IMR-90 (cell line): ENCODE measurements at regions not wholly inside any gene's neighbourhood (a gene's known extent, or its start where the extent isn't known, plus 50 kb on each side); places are given as distances from the start of the nearest gene placed in this dataset.

Experiments
- ATAC-seq: fragments of 200-7000 bp; cut with Tn5 transposase; 2 replicates; pipeline ENCODE4 v1.9.1; 2020; ENCODE audit warnings: low read depth, mild to moderate bottlenecking, moderate library complexity
- BruUV-seq: library from RNA; stranded (reverse); fragments of 400-500 nt; replicated peaks from 2 replicates; lab custom pipeline; 2021; lab: Mats Ljungman, UMichigan
- CTCF ChIA-PET: fragments of 300-600 bp; formaldehyde crosslinking; extraction: SDS; loops from one replicate; lab custom pipeline; 2021; ENCODE audit warnings: antibody characterized with exemption; lab: Yijun Ruan, JAX
- POLR2A ChIA-PET: fragments of 300-600 bp; sonication (Branson Sonifier 250); formaldehyde crosslinking; loops from one replicate; lab custom pipeline; 2022; ENCODE audit warnings: antibody characterized with exemption; ENCODE audit not compliant: unreplicated experiment; lab: Charles Lee
- DNase-seq: peaks from one replicate; pipeline ENCODE4 v3.0.0; 2013
- H2AFZ ChIP-seq: replicated peaks from 2 replicates; pipeline ENCODE3; 2013; ENCODE audit warnings: low read length, mild to moderate bottlenecking; ENCODE audit not compliant: poor library complexity
- H2AK5ac ChIP-seq: 2 replicates; pipeline ENCODE4 v1.6.1; 2013; ENCODE audit warnings: low read depth, low read length, inconsistent platforms
- H2AK9ac ChIP-seq: replicated peaks from 2 replicates; pipeline ENCODE3; 2013; ENCODE audit warnings: mild to moderate bottlenecking, low read depth, low read length, moderate library complexity; ENCODE audit not compliant: poor library complexity
- H2BK120ac ChIP-seq: 2 replicates; pipeline ENCODE4 v1.6.1; 2013; ENCODE audit warnings: low read depth, low read length, inconsistent platforms
- H2BK15ac ChIP-seq: 3 replicates; pipeline ENCODE4 v1.6.1; 2013; ENCODE audit warnings: low read depth, low read length, inconsistent platforms
- H2BK20ac ChIP-seq: 2 replicates; pipeline ENCODE4 v1.6.1; 2013; ENCODE audit warnings: low read depth, mild to moderate bottlenecking, inconsistent platforms, low read length, moderate library complexity
- H2BK5ac ChIP-seq: 2 replicates; pipeline ENCODE4 v1.6.1; 2013; ENCODE audit warnings: mild to moderate bottlenecking, low read depth, low read length, inconsistent platforms; ENCODE audit not compliant: poor library complexity, severe bottlenecking
- H3K14ac ChIP-seq: replicated peaks from 2 replicates; pipeline ENCODE4 v1.6.1; 2013; ENCODE audit warnings: low read depth, low read length, inconsistent platforms
- H3K18ac ChIP-seq: 2 replicates; pipeline ENCODE4 v1.6.1; 2013; ENCODE audit warnings: low read depth, low read length, control low read depth
- H3K23ac ChIP-seq: 2 replicates; pipeline ENCODE4 v1.6.1; 2013; ENCODE audit warnings: low read depth, low read length, inconsistent platforms
- H3K27ac ChIP-seq: 2 replicates; pipeline ENCODE4 v1.5.1; 2013; ENCODE audit warnings: mild to moderate bottlenecking, control low read depth, low read length; ENCODE audit not compliant: insufficient read depth
- H3K27me3 ChIP-seq: 2 replicates; pipeline ENCODE4 v1.6.1; 2013; ENCODE audit warnings: low read length; ENCODE audit not compliant: control insufficient read depth, insufficient read depth
- H3K36me3 ChIP-seq: 2 replicates; pipeline ENCODE4 v1.6.1; 2013; ENCODE audit warnings: low read length, mixed read lengths; ENCODE audit not compliant: control insufficient read depth, insufficient read depth
- H3K4ac ChIP-seq: 2 replicates; pipeline ENCODE4 v1.6.1; 2013; ENCODE audit warnings: low read depth, low read length, inconsistent platforms
- H3K4me1 ChIP-seq: 2 replicates; pipeline ENCODE4 v1.6.1; 2013; ENCODE audit warnings: low read length, mixed read lengths; ENCODE audit not compliant: control insufficient read depth, insufficient read depth
- H3K4me2 ChIP-seq: 2 replicates; pipeline ENCODE4 v1.6.1; 2013; ENCODE audit warnings: low read depth, mild to moderate bottlenecking, control low read depth, low read length, moderate library complexity
- H3K4me3 ChIP-seq: 2 replicates; pipeline ENCODE4 v1.5.1; 2013; ENCODE audit warnings: low read depth, mild to moderate bottlenecking, control low read depth, low read length, moderate library complexity; ENCODE audit not compliant: insufficient read depth
- H3K56ac ChIP-seq: 2 replicates; pipeline ENCODE4 v1.6.1; 2013; ENCODE audit warnings: low read length, inconsistent platforms; ENCODE audit not compliant: insufficient read depth; ENCODE audit errors: extremely low read depth
- H3K79me1 ChIP-seq, 2 experiments: 2 replicates each; pipeline ENCODE4 v1.6.1; 2013; ENCODE audit warnings: low read length in 2 of 2, inconsistent platforms in 1 of 2, low read depth in 1 of 2
- H3K9ac ChIP-seq: 2 replicates; pipeline ENCODE4 v1.6.1; 2013; ENCODE audit warnings: low read depth, low read length, control low read depth
- H3K9me1 ChIP-seq: 2 replicates; pipeline ENCODE4 v1.6.1; 2013; ENCODE audit warnings: low read length, inconsistent platforms; ENCODE audit not compliant: insufficient read depth
- H3K9me3 ChIP-seq: 2 replicates; pipeline ENCODE4 v1.6.1; 2013; ENCODE audit warnings: low read length; ENCODE audit not compliant: control insufficient read depth, insufficient read depth
- H4K20me1 ChIP-seq: 2 replicates; pipeline ENCODE4 v1.6.1; 2013; ENCODE audit warnings: low read length, inconsistent platforms; ENCODE audit not compliant: insufficient read depth
- H4K5ac ChIP-seq: 2 replicates; pipeline ENCODE4 v1.6.1; 2013; ENCODE audit warnings: mild to moderate bottlenecking, low read depth, low read length, control low read depth
- H4K8ac ChIP-seq, 2 experiments: 2 replicates each; pipeline ENCODE4 v1.6.1; 2013; ENCODE audit warnings: low read depth in 2 of 2, low read length in 2 of 2, control low read depth in 1 of 2, inconsistent platforms in 1 of 2
- H4K91ac ChIP-seq: 2 replicates; pipeline ENCODE4 v1.6.1; 2013; ENCODE audit warnings: low read depth, low read length, inconsistent platforms; ENCODE audit not compliant: insufficient read depth
- CHD1 ChIP-seq: IDR thresholded peaks from 2 replicates; pipeline ENCODE4 v1.6.1; 2012; ENCODE audit warnings: low read depth, low read length, improper control_type of control experiment
- MAFK ChIP-seq: IDR thresholded peaks from 2 replicates; pipeline ENCODE4 v1.6.1; 2012; ENCODE audit warnings: low read depth, low read length, improper control_type of control experiment
- MAZ ChIP-seq: IDR thresholded peaks from 2 replicates; pipeline ENCODE4 v1.6.1; 2012; ENCODE audit warnings: low read depth, mild to moderate bottlenecking, low read length, improper control_type of control experiment, moderate library complexity, borderline replicate concordance
- MXI1 ChIP-seq: IDR thresholded peaks from 2 replicates; pipeline ENCODE4 v1.6.1; 2012; ENCODE audit warnings: low read depth, mild to moderate bottlenecking, low read length, moderate library complexity, borderline replicate concordance
- NFE2L2 ChIP-seq: fragments of 150-350 bp; IDR thresholded peaks from 2 replicates; pipeline ENCODE4 v1.6.1; 2016; ENCODE audit warnings: low read depth, mild to moderate bottlenecking, low read length
- POLR2A ChIP-seq: IDR thresholded peaks from 2 replicates; pipeline ENCODE4 v1.6.1; 2012; ENCODE audit warnings: mild to moderate bottlenecking, low read depth, low read length
- WGBS, 2 experiments: methylation state at CpG; one replicate each; pipeline versions ENCODE4 v1.1.5 to v1.1.7; 2013; ENCODE audit warnings: missing lambda C conversion rate in 2 of 2; ENCODE audit not compliant: insufficient read length in 1 of 2; ENCODE audit errors: extremely low coverage in 2 of 2; 5-methylcytosine and 5-hydroxymethylcytosine counted together
- dilution Hi-C: fragments of 300-500 bp; cut with HindIII; formaldehyde crosslinking; loops from one replicate; pipeline ENCODE4 v1.14.3; 2018; ENCODE audit warnings: low sequenced_read_pairs; ENCODE audit not compliant: unreplicated experiment
- in situ Hi-C: fragments of 300-500 bp; cut with MboI; formaldehyde crosslinking; loops from 3 replicates; pipeline ENCODE4 v1.14.3; 2019; ENCODE audit warnings: low sequenced_read_pairs, inconsistent platforms, mixed read lengths
- intact Hi-C: fragments of 100-400 bp; cut with micrococcal nuclease; formaldehyde crosslinking; loops from 2 replicates; pipeline ENCODE4 v1.10.0; 2022

GRCh38 chr1:57803586-57803985 is 379.7 kb upstream of the DAB1 start:
- ATAC-seq (no peak), DNase-seq (no peak)
- Histone ChIP-seq H3K56ac (no peak overlapping the region), H3K9ac (no peak overlapping the region), H3K9me3 (no peaks in the 10 kb centered on the region), H3K14ac (no peak overlapping the region), H2BK20ac (no peak overlapping the region), H3K18ac (no peak overlapping the region), H2AK9ac (no peak overlapping the region), H4K91ac (no peak overlapping the region), H3K4me3 (no peak overlapping the region), H3K27ac (no peak overlapping the region), H3K79me1 (no peaks in the 10 kb centered on the region), H3K9me1 (no peaks in the 10 kb centered on the region), H2BK15ac (no peak overlapping the region), H4K8ac (no peak overlapping the region), H4K5ac (no peak overlapping the region), H3K27me3 (no peaks in the 10 kb centered on the region), H3K4ac (no peak overlapping the region), H2BK5ac (no peak overlapping the region), H2BK120ac (no peak overlapping the region), H3K36me3 (no peaks in the 10 kb centered on the region), H2AFZ (no peak overlapping the region), H2AK5ac (no peak overlapping the region), H4K20me1 (no peaks in the 10 kb centered on the region), H3K4me2 (no peak overlapping the region), H3K4me1 (no peaks in the 10 kb centered on the region), H3K23ac (no peak overlapping the region)
- in situ Hi-C loops, result no loop called here
- ChIA-PET CTCF (no interaction called here), POLR2A (no interaction called here)
- TF ChIP-seq MXI1 (no peak), POLR2A (no peak), CHD1 (no peak), NFE2L2 (no peak), MAFK (no peak), MAZ (no peak)
- dilution Hi-C loops, result no loop called here
- intact Hi-C loops, result no loop called here
- BruUV-seq, result no TSS peak
- WGBS, 2 experiments, result 50% methylated on average over 2 of the region's 3 CpGs; no CpG with 5 or more reads in 1 of the 2 experiments
